ENCODE measurements at regions not wholly inside any gene's neighbourhood (a gene's known extent, or its start where the extent isn't known, plus 50 kb on each side); places are given as distances from the start of the nearest gene placed in this dataset.
A peak's percentile ranks its signal among the peaks of the same experiment; 100 is the strongest.

- peak; percentile 77 for DNase-seq
Measured at GRCh38 chr11:19558189-19558986, 154.2 kb upstream of the NAV2 start.

- DNase-seq: peak; percentile 68
Measured at GRCh38 chr11:19557720-19558140, 154.9 kb upstream of the NAV2 start.

- no peak for DNase-seq
Measured at GRCh38 chr11:19557185-19557584, 155.5 kb upstream of the NAV2 start.

- DNase-seq: no peak
Measured at GRCh38 chr11:19555266-19555665, 157.4 kb upstream of the NAV2 start.

- peak; percentile 73 for DNase-seq
Measured at GRCh38 chr11:19553683-19554333, 158.8 kb upstream of the NAV2 start.

- no peak for DNase-seq
Measured at GRCh38 chr11:19552656-19553260, 159.9 kb upstream of the NAV2 start.

GRCh38 chr11:19552161-19552560 lies 160.5 kb upstream of the NAV2 start:
- no peak for DNase-seq

- DNase-seq: no peak
Measured at GRCh38 chr11:19551457-19551856, 161.2 kb upstream of the NAV2 start.

GRCh38 chr11:19547044-19547443 lies 165.6 kb upstream of the NAV2 start:
- no peak for DNase-seq

GRCh38 chr11:19546325-19546724 lies 166.3 kb upstream of the NAV2 start:
- no peak for DNase-seq

GRCh38 chr11:19541521-19542049 lies 171.1 kb upstream of the NAV2 start:
- no peak for DNase-seq

GRCh38 chr11:19539861-19540260 lies 172.8 kb upstream of the NAV2 start:
- no peak for DNase-seq

GRCh38 chr11:19537803-19538453 lies 174.7 kb upstream of the NAV2 start:
- DNase-seq: no peak

GRCh38 chr11:19536131-19536530 lies 176.5 kb upstream of the NAV2 start:
- DNase-seq: no peak

GRCh38 chr11:19530505-19530904 lies 182.1 kb upstream of the NAV2 start:
- DNase-seq: no peak

- no peak for DNase-seq
Measured at GRCh38 chr11:19526119-19526518, 186.5 kb upstream of the NAV2 start.

- no peak for DNase-seq
Measured at GRCh38 chr11:19525714-19526113, 186.9 kb upstream of the NAV2 start.

- no peak for DNase-seq
Measured at GRCh38 chr11:19525276-19525675, 187.4 kb upstream of the NAV2 start.

- no peak for DNase-seq
Measured at GRCh38 chr11:19524171-19524671, 188.4 kb upstream of the NAV2 start.

GRCh38 chr11:19520681-19521080 lies 192.0 kb upstream of the NAV2 start:
- DNase-seq: no peak

- DNase-seq: peak; percentile 31
Measured at GRCh38 chr11:19519912-19520641, 192.6 kb upstream of the NAV2 start.

GRCh38 chr11:19519353-19519752 lies 193.3 kb upstream of the NAV2 start:
- no peak for DNase-seq

All from NCI-H1092 (cell line).